Type B pancreatic cell (in vitro differentiated cells): ENCODE measurements at regions not wholly inside any gene's neighbourhood (a gene's known extent, or its start where the extent isn't known, plus 50 kb on each side); places are given as distances from the start of the nearest gene placed in this dataset.
"Not testable (repeated sequence)": the region's sequence is repeated elsewhere in the genome, so short reads cannot be mapped to it uniquely, and the experiment has no call there.

Experiments
- DNase-seq: peaks from one replicate; pipeline ENCODE4 v3.0.0; 2021; ENCODE audit warnings: mixed read lengths; ENCODE audit not compliant: unreplicated experiment; ENCODE audit errors: extremely low spot score
- H3K27ac Mint-ChIP-seq: 2 replicates; pipeline ENCODE4 v1.8.0; 2021; ENCODE audit warnings: mild to moderate bottlenecking, mixed read lengths
- H3K27me3 Mint-ChIP-seq: 2 replicates; pipeline ENCODE4 v1.8.0; 2021; ENCODE audit warnings: mixed read lengths
- H3K36me3 Mint-ChIP-seq: 2 replicates; pipeline ENCODE4 v1.8.0; 2021; ENCODE audit warnings: mixed read lengths
- H3K4me1 Mint-ChIP-seq: one replicate; pipeline ENCODE4 v1.8.0; 2021; ENCODE audit warnings: mixed read lengths; ENCODE audit not compliant: unreplicated experiment
- H3K4me3 Mint-ChIP-seq: 2 replicates; pipeline ENCODE4 v1.8.0; 2021; ENCODE audit warnings: mild to moderate bottlenecking, mixed read lengths
- H3K9me3 Mint-ChIP-seq: 2 replicates; pipeline ENCODE4 v1.8.0; 2021; ENCODE audit warnings: mixed read lengths
- CTCF ChIP-seq: fragments of 200-600 bp; sonication (generic); conservative IDR thresholded peaks from 2 replicates; pipeline ENCODE4 v1.5.0; 2021; ENCODE audit warnings: antibody characterized with exemption, mild to moderate bottlenecking

- H3K27ac Mint-ChIP-seq, result no peak overlapping the region
- no peaks in the 10 kb centered on the region for H3K4me1 Mint-ChIP-seq
- TF ChIP-seq CTCF, result no peak
- H3K4me3 Mint-ChIP-seq, result no peak overlapping the region
- peaks cover 22% of the 10 kb centered on the region for H3K27me3 Mint-ChIP-seq
- H3K9me3 Mint-ChIP-seq, result peaks cover 6% of the 10 kb centered on the region
- H3K36me3 Mint-ChIP-seq, result no peaks in the 10 kb centered on the region
- DNase-seq, result no peak
These were observed 315.0 kb downstream of the BRD1 start for GRCh38 chr22:49512487-49513165.

GRCh38 chr22:49511393-49512189, 316.1 kb downstream of the BRD1 start:
- H3K4me1 Mint-ChIP-seq, H3K9me3 Mint-ChIP-seq, DNase-seq, H3K4me3 Mint-ChIP-seq, H3K36me3 Mint-ChIP-seq: not testable (repeated sequence)
- H3K27ac Mint-ChIP-seq, result peak overlapping the region; percentile 42
- peaks cover 22% of the 10 kb centered on the region for H3K27me3 Mint-ChIP-seq

- Mint-ChIP-seq H3K4me1 (no peaks in the 10 kb centered on the region), H3K4me3 (no peak overlapping the region), H3K27ac (no peak overlapping the region), H3K27me3 (peaks cover 20% of the 10 kb centered on the region), H3K36me3 (no peaks in the 10 kb centered on the region), H3K9me3 (peaks cover 6% of the 10 kb centered on the region)
- DNase-seq, result no peak
- no peak for TF ChIP-seq CTCF
These were observed 317.0 kb downstream of the BRD1 start for GRCh38 chr22:49510718-49511117.

GRCh38 chr22:49509016-49509415, 318.7 kb downstream of the BRD1 start:
- TF ChIP-seq CTCF, result no peak
- H3K27ac Mint-ChIP-seq, result no peak overlapping the region
- H3K27me3 Mint-ChIP-seq, result peaks cover 13% of the 10 kb centered on the region

GRCh38 chr22:49508561-49508960, 319.1 kb downstream of the BRD1 start:
- Mint-ChIP-seq H3K9me3 (peaks cover 6% of the 10 kb centered on the region), H3K27me3 (peaks cover 8% of the 10 kb centered on the region), H3K27ac (no peak overlapping the region), H3K4me1 (no peaks in the 10 kb centered on the region), H3K36me3 (no peaks in the 10 kb centered on the region), H3K4me3 (no peak overlapping the region)
- TF ChIP-seq CTCF, result no peak
- no peak for DNase-seq

More at GRCh38 chr22:49509016-49509415, 318.7 kb downstream of the BRD1 start:
- H3K4me1 Mint-ChIP-seq, result no peaks in the 10 kb centered on the region
- DNase-seq, result no peak
- H3K4me3 Mint-ChIP-seq, result no peak overlapping the region
- no peaks in the 10 kb centered on the region for H3K36me3 Mint-ChIP-seq
- H3K9me3 Mint-ChIP-seq, result peaks cover 6% of the 10 kb centered on the region

- TF ChIP-seq CTCF, result no peak
- Mint-ChIP-seq H3K27ac (no peak overlapping the region), H3K4me1 (no peaks in the 10 kb centered on the region), H3K4me3 (no peak overlapping the region), H3K9me3 (peaks cover 6% of the 10 kb centered on the region), H3K27me3 (peaks cover 2% of the 10 kb centered on the region), H3K36me3 (no peaks in the 10 kb centered on the region)
- no peak for DNase-seq
These were observed 319.9 kb downstream of the BRD1 start for GRCh38 chr22:49507607-49508292.
